Loucy (cell line): ENCODE measurements at regions not wholly inside any gene's neighbourhood (a gene's known extent, or its start where the extent isn't known, plus 50 kb on each side); places are given as distances from the start of the nearest gene placed in this dataset.
"Not testable (repeated sequence)": the region's sequence is repeated elsewhere in the genome, so short reads cannot be mapped to it uniquely, and the experiment has no call there.

ENCODE experiments used
- CTCF ChIP-seq: fragments of 200-600 bp; sonication (generic); conservative IDR thresholded peaks from 2 replicates; pipeline ENCODE4 v1.5.1; 2014; ENCODE audit warnings: mild to moderate bottlenecking, antibody characterized with exemption, low read length
- EZH2phosphoT487 ChIP-seq: fragments of 200-600 bp; IDR thresholded peaks from 2 replicates; pipeline ENCODE4 v1.6.1; 2018; ENCODE audit warnings: antibody characterized with exemption, mild to moderate bottlenecking, moderate library complexity, borderline replicate concordance

- TF ChIP-seq CTCF, EZH2phosphoT487: not testable (repeated sequence)
Observed at GRCh38 chr2:91623739-91624138, 2932.3 kb downstream of the RPIA start.
